ENCODE measurements at regions not wholly inside any gene's neighbourhood (a gene's known extent, or its start where the extent isn't known, plus 50 kb on each side); places are given as distances from the start of the nearest gene placed in this dataset.

DNA sequence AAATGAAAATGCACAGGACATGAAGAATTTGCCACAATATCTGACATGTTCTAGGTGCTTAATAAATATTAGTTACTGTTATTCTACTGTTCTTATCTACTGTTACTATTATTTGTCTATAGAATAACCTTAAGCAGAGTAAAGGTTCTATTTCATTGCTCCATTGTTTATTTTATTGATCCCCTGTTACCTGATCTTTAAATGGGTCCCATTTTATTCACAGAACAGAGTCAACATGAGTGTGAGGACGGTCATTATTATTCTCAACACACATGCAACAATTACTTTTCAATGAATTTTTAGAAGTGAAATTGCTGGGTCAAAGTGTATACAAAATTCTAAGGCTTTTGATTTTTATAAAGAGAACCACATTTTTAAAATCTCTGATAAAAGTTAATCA, 186.9 kb downstream of the AHR start:
- no peak for DNase-seq (ENCODE audit: low spot score)

DNA sequence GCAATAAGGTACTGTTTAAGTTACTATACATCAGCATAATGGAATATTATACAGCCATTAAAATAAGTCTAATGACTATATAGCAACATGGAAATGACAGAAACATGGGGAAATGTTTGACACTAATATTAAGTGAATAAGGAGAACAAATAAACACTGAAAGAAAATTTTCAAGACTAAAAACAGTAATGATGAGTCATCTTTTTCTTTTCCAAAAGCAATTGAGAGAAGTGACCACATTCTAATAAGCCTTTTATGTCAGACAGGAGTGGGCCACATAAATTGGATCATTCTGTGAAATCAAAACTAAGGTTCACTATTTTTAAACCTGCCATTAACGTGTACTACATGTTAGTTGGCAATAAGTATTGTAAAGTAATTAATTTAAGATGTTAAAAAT, 187.5 kb downstream of the AHR start:
- DNase-seq (ENCODE audit: low spot score), result no peak

DNA sequence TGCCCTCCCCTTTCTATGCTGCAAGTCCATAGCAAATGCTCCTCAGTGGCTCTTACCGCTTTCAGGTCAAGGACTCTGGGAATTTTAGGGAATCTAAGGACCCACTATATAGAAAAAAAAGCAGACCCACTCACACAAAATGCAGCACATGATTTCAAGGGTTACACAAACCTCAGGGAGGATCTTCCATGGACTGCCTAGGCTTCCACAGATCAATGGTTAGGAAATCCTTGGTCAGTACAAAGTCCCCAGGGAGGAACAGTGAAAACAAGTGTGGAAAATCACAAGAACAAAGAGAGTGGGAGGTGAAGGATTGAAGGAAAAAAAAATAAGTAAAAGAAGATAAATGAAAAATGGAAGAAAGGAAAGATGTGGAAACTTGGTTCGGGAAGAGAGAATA, 188.4 kb downstream of the AHR start:
- DNase-seq (ENCODE audit: low spot score), result no peak

GRCh38 chr7:17487343-17487742, 188.9 kb downstream of the AHR start:
- DNase-seq (ENCODE audit: low spot score), result no peak

DNA sequence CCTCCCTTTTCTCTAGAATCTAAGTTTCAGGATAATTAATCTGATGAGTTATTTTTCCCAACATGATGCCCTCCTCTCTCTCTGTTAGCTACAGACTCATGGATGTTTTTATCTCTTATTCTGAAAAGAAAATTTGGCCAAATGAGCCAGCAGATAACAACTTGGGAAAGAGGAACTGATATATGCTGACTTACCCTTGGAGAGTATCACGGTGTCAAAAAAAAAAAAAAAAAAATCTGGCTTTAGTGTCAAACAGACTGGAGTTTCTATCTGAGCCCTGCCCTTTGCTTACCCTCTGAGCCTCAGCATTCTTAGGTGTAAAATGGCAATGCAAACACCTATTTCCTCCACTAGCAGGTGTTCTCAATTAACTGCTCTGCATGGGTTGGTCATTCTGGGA, 190.4 kb downstream of the AHR start:
- DNase-seq (ENCODE audit: low spot score), result no peak

DNA sequence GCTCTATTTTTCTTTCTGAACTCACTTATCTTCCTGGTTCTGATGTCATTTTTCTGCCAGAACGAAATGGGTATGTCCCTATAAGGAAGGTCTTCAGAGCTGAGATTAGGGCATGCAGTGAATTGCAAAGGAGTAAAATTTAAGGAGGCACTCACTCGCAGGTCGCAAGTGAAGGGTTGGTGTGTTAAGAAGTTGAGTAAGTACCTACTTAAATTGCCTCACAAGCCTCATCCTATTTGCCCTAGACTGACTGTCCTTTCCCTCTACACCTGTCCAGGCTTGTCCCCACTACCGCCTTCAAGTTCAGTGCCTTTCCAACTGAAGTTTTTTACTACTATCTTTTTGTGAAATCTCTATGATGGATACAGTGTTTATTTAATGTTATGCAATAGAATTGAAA, 191.5 kb downstream of the AHR start:
- no peak for DNase-seq (ENCODE audit: low spot score)

DNA sequence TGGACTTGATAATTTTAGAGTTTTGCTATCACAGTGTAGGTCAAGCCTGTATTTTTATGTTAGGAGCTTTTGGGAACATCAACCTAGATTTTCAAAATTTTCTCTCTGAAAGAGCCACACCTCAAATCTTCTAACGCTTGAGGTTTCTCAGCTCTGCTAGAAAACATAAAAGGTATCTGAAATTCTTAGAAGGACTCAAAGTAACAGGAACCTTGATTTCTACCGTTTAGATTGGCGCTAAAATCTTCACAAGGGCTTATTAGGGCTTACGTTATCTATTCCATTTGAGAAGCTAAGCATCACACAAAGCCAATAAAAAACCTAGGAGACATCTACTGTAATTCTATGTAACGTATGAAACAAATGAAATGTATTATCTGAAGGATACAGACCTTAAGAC, 192.4 kb downstream of the AHR start:
- no peak for DNase-seq (ENCODE audit: low spot score)

DNA sequence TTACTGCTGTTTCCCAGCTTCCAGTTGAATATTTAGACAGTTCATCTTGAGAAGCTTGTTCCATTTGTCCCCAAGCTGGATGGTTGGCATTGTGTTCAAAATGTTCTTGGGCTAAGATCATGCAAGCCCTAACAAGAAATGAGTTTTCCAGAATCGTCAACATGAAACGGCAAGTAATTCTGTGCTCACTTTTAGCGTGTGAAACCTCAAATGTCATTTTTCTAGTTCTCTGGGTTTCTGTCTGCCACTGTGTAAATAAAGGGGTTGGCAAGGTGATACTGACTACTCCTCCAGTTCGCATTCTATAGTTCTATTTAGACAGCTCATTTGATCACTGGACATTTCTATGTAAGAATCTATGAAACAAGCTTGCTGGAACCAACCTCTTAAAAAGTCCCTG, 194.0 kb downstream of the AHR start:
- DNase-seq (ENCODE audit: low spot score), result no peak

GRCh38 chr7:17493446-17493845, 195.0 kb downstream of the AHR start:
- DNase-seq (ENCODE audit: low spot score), result no peak

DNA sequence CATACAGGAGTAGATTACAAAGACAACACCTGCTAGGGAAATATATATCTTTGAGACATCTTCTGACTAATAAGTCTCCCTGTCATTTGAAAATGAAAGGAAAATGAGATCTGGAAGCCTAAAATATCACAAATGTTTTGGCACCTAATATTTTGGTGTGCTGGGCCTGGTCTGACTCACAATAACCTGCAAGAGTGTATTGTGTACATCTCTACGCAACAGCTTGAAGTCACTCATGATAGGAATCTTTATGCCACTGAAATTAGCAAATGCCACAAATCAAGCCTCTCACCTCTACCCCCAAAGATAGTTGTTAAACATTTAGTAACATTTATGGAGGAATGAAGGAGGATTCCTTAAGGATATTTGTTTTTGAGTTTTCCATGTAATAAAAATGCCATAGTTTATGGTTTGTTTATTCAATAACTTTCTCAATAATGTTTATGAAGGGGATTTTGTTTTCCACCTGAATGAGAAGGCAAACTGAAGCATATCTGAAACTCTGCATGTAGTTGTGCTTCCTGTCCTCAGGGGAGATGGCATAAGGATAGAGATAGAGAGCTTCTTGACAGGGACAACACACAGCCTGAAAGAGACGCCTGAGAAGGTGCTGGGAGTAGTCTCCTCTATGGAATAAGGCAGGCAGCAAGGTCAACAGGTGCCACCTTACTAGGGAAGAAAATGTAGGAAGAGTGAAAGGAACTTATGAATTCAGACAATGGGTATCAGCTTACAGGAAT, 197.4 kb downstream of the AHR start:
- DNase-seq (ENCODE audit: low spot score), result no peak

DNA sequence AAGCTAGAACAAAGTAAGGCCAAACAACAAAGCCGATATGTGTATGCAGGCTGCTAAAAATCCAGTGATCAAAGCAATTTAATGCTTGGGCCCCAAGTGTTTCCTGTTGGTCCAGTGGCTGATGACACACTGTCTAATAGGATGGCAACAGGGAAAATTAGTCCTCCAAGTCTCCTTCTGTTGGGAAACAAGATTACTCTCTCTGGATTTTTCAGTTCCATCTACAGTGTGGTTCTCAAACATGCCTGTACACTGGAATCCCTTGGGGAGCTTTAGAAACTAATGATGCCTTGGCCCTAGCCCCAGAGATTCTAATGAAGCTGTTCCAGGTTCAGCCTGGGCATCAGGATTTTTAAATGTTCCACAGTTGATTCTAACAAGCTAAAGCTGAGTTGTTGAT, 198.7 kb downstream of the AHR start:
- DNase-seq (ENCODE audit: low spot score), result no peak

DNA sequence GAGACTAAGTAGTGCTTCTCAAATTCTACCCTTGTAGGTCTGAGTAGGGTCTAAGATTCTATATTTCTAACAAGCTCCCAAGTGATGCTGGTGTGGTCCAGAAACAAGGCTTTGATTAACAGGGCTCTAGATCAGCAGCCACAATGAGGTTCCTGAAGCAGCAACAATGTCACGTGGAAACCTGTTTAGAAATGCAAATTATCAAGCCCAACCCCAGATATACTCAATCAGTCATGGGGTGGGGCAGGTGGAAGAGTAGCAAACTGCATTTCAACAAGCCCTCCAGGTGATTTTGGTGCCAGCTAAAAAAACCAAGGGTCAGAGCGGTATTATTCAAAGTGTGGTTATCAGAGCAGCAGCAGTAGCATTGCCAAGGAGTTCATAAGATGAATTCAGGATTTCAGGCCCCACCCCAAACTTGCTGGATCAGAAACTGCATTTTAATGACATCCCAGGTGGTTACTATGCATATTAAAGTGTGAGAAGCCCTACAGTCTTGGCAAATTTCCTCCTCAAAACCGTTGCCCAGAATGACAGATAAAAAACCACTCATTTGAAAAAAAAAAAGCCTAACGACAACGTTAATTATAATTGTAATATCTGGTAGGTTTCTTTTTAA, 199.2 kb downstream of the AHR start:
- DNase-seq (ENCODE audit: low spot score), result no peak

GRCh38 chr7:17498230-17498629, 199.8 kb downstream of the AHR start:
- no peak for DNase-seq (ENCODE audit: low spot score)

DNA sequence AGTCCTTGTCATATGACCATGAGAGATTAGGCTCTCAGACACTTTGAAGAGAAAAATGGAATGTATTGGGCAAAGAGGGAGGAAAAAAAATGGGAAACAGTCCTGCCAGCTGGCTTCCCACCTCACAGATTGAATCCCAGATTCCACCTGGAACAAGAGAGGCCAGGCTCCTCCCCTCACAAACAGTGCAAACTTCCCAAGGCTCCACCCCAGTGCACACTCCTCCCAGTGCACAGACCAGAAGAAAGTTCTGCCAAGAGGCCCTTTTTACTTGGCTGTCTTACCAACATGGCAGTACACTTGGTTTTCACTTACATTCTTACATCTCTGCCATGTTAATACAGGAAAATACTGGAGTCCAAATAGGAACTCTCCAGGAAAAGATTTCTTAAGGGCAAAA, 202.3 kb downstream of the AHR start:
- DNase-seq (ENCODE audit: low spot score), result no peak

GRCh38 chr7:17501441-17502212, 203.2 kb downstream of the AHR start:
- DNase-seq (ENCODE audit: low spot score), result no peak

GRCh38 chr7:17502213-17503060, 204.0 kb downstream of the AHR start:
- no peak for DNase-seq (ENCODE audit: low spot score)

- no peak for DNase-seq (ENCODE audit: low spot score)
Measured at GRCh38 chr7:17506095-17506494, 207.6 kb downstream of the AHR start.

- DNase-seq (ENCODE audit: low spot score), result no peak
Measured at GRCh38 chr7:17506596-17506995, 208.1 kb downstream of the AHR start.

- no peak for DNase-seq (ENCODE audit: low spot score)
Measured at GRCh38 chr7:17507717-17508116, 209.3 kb downstream of the AHR start.

GRCh38 chr7:17512181-17512675, 213.8 kb downstream of the AHR start:
- DNase-seq (ENCODE audit: low spot score), result no peak

DNA sequence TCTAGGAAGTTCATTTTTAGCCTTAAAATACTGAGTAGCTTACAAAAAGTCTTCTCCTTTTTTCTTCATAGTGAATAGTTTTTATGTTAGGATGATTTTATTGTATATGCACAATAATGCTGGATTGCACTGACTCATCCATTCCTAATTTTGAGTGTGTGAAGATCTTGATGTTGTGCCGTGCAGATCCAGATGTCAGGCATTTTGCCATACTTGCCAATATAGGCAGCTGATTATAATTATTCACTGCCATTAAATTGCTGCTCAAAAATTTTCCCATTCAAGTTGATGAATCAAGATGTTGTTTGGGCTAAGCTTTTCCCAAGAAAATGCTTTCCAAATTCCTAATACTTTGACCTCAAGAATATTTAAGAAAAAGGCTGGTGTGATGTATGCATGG, 218.3 kb downstream of the AHR start:
- DNase-seq (ENCODE audit: low spot score), result no peak

GRCh38 chr7:17520941-17521340, 222.5 kb downstream of the AHR start:
- DNase-seq (ENCODE audit: low spot score), result no peak
